ENCODE measurements at regions not wholly inside any gene's neighbourhood (a gene's known extent, or its start where the extent isn't known, plus 50 kb on each side); places are given as distances from the start of the nearest gene placed in this dataset.
"Not testable (repeated sequence)": the region's sequence is repeated elsewhere in the genome, so short reads cannot be mapped to it uniquely, and the experiment has no call there.

GRCh38 chr2:221997100-221997499, 301.7 kb downstream of the PAX3 start:
- no peak for TF ChIP-seq EZH2phosphoT487 (IDR thresholded peaks at IDR 0.05; ENCODE audit: low read depth, severe bottlenecking, unreplicated experiment)
- TF ChIP-seq CTCF (IDR thresholded peaks at IDR 0.05; ENCODE audit: poor library complexity), result no peak
- no peak for TF ChIP-seq EZH2 (IDR thresholded peaks at IDR 0.05; ENCODE audit: borderline replicate concordance)
- no peak overlapping the region for H3K4me3 ChIP-seq
- no peaks in the 10 kb centered on the region for H3K9me3 ChIP-seq (ENCODE audit: low read depth)
- no peaks in the 10 kb centered on the region for H4K20me1 ChIP-seq (ENCODE audit: insufficient read depth, poor library complexity, severe bottlenecking)
- no peaks in the 10 kb centered on the region for H3K27me3 ChIP-seq
- H3K9me2 ChIP-seq (replicated peaks; ENCODE audit: insufficient read depth), result no peaks in the 10 kb centered on the region
- H3K79me2 ChIP-seq, result no peaks in the 10 kb centered on the region
- no peaks in the 10 kb centered on the region for H3K36me3 ChIP-seq (replicated peaks; ENCODE audit: insufficient read depth, low read depth)
- no peak overlapping the region for H3K4me2 ChIP-seq
- H2AFZ ChIP-seq, result no peak overlapping the region
- H3K4me1 ChIP-seq (ENCODE audit: insufficient read depth), result no peaks in the 10 kb centered on the region
- peak; percentile 48 for DNase-seq (ENCODE audit: low spot score)
- WGBS (ENCODE audit: low lambda C conversion rate, missing lambda C conversion rate), result 40% methylated on average over 3 of the region's 3 CpGs
- H3K27ac ChIP-seq, result no peak overlapping the region

GRCh38 chr2:221994926-221995325, 303.9 kb downstream of the PAX3 start:
- TF ChIP-seq EZH2 (IDR thresholded peaks at IDR 0.05; ENCODE audit: borderline replicate concordance) (no peak), CTCF (IDR thresholded peaks at IDR 0.05; ENCODE audit: poor library complexity) (no peak), EZH2phosphoT487 (IDR thresholded peaks at IDR 0.05; ENCODE audit: low read depth, severe bottlenecking, unreplicated experiment) (no peak)
- Histone ChIP-seq H3K9me3 (ENCODE audit: low read depth) (no peaks in the 10 kb centered on the region), H3K27ac (no peak overlapping the region), H3K9me2 (replicated peaks; ENCODE audit: insufficient read depth) (no peaks in the 10 kb centered on the region), H3K79me2 (no peaks in the 10 kb centered on the region), H3K4me3 (no peak overlapping the region), H3K36me3 (replicated peaks; ENCODE audit: insufficient read depth, low read depth) (no peaks in the 10 kb centered on the region), H2AFZ (no peak overlapping the region), H3K4me1 (ENCODE audit: insufficient read depth) (no peaks in the 10 kb centered on the region), H3K4me2 (no peak overlapping the region), H4K20me1 (ENCODE audit: insufficient read depth, poor library complexity, severe bottlenecking) (no peaks in the 10 kb centered on the region), H3K27me3 (no peaks in the 10 kb centered on the region)
- 94% methylated on average over 7 of the region's 7 CpGs for whole genome bisulfite sequencing (ENCODE audit: low lambda C conversion rate, missing lambda C conversion rate)
- no peak for DNase-seq (ENCODE audit: low spot score)

- H2AFZ ChIP-seq; H3K79me2 ChIP-seq; H3K4me1 ChIP-seq (ENCODE audit: insufficient read depth); H4K20me1 ChIP-seq (ENCODE audit: insufficient read depth, poor library complexity, severe bottlenecking); H3K9me2 ChIP-seq (replicated peaks; ENCODE audit: insufficient read depth); H3K27ac ChIP-seq; DNase-seq (ENCODE audit: low spot score); H3K36me3 ChIP-seq (replicated peaks; ENCODE audit: insufficient read depth, low read depth); H3K9me3 ChIP-seq (ENCODE audit: low read depth); H3K4me3 ChIP-seq; H3K27me3 ChIP-seq; H3K4me2 ChIP-seq: not testable (repeated sequence)
- WGBS (ENCODE audit: low lambda C conversion rate, missing lambda C conversion rate), result 88% methylated on average over 13 of the region's 13 CpGs
Observed at GRCh38 chr2:221984376-221984775, 314.4 kb downstream of the PAX3 start.

- no peak for DNase-seq (ENCODE audit: low spot score)
- WGBS (ENCODE audit: low lambda C conversion rate, missing lambda C conversion rate), result 93% methylated on average over 4 of the region's 4 CpGs
- Histone ChIP-seq H4K20me1 (ENCODE audit: insufficient read depth, poor library complexity, severe bottlenecking) (no peaks in the 10 kb centered on the region), H3K27ac (no peak overlapping the region), H3K4me2 (no peak overlapping the region), H3K79me2 (no peaks in the 10 kb centered on the region), H3K4me3 (no peak overlapping the region), H3K9me2 (replicated peaks; ENCODE audit: insufficient read depth) (no peaks in the 10 kb centered on the region), H2AFZ (no peak overlapping the region), H3K36me3 (replicated peaks; ENCODE audit: insufficient read depth, low read depth) (no peaks in the 10 kb centered on the region), H3K27me3 (no peaks in the 10 kb centered on the region), H3K9me3 (ENCODE audit: low read depth) (no peaks in the 10 kb centered on the region), H3K4me1 (ENCODE audit: insufficient read depth) (no peaks in the 10 kb centered on the region)
- no peak for TF ChIP-seq EZH2phosphoT487 (IDR thresholded peaks at IDR 0.05; ENCODE audit: low read depth, severe bottlenecking, unreplicated experiment)
- TF ChIP-seq CTCF (IDR thresholded peaks at IDR 0.05; ENCODE audit: poor library complexity), result no peak
- TF ChIP-seq EZH2 (IDR thresholded peaks at IDR 0.05; ENCODE audit: borderline replicate concordance), result no peak
Observed at GRCh38 chr2:221981912-221982470, 316.8 kb downstream of the PAX3 start.
